ENCODE measurements at regions not wholly inside any gene's neighbourhood (a gene's known extent, or its start where the extent isn't known, plus 50 kb on each side); places are given as distances from the start of the nearest gene placed in this dataset.
"Not testable (repeated sequence)": the region's sequence is repeated elsewhere in the genome, so short reads cannot be mapped to it uniquely, and the experiment has no call there.

DNA sequence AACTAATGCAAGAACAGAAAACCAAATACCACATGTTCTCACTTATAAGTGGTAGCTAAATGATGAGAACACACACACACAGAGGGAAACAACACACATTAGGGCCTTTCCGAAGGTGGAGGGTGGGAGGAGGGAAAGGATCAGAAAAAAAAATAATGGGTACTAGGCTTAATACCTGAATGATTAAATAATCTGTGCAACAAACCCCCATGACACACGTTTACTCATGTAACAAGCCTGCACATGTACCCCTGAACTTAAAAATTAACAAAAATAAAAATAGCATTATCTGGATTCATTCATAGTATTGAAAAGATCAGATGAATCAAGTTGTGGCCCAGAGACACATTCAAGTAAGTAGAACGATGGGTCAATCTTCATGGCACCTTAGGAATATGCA lies 159.5 kb upstream of the POT1 start:
- DNase-seq, result no peak

DNA sequence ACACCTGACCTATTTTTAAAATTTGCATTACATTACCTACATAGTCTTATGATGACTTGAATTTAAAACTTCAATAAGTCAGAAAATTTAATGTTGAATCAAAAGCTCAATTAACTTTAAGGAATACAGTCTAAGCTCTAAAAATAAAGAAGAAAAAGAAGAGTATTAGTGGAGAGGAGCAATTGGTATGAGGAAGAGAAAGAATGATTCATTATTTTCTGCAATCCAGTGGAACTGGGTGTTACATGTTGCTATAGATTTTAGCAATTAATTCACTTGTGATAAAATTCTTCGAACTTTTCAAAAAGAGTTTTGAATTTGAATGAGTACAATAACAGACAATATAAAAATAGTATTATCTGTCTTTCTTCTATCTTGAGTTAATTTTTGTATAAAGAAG lies 158.9 kb upstream of the POT1 start:
- DNase-seq, result no peak

DNA sequence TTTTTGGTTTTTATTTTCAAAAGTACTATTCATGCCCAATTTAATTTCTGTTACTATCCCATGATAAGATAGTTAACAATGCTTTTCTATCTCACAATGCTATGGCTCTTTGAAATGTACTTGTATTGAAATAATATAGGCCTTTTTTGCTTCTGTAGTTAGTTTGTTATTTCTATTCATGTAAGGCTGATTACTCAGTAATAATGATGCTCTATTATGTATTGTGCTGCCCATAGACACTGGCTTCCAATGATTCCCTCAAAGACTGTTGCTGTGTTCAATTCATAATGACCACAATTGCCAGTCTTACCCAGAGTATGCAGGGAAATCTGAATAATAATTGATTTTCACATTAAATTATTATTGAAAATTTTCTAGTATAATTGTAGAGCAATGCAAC lies 155.5 kb upstream of the POT1 start:
- no peak for DNase-seq

- no peak for DNase-seq
Measured at GRCh38 chr7:125084196-125084595, 154.6 kb upstream of the POT1 start.

- DNase-seq, result no peak
Measured at GRCh38 chr7:125074141-125074540, 144.5 kb upstream of the POT1 start.

DNA sequence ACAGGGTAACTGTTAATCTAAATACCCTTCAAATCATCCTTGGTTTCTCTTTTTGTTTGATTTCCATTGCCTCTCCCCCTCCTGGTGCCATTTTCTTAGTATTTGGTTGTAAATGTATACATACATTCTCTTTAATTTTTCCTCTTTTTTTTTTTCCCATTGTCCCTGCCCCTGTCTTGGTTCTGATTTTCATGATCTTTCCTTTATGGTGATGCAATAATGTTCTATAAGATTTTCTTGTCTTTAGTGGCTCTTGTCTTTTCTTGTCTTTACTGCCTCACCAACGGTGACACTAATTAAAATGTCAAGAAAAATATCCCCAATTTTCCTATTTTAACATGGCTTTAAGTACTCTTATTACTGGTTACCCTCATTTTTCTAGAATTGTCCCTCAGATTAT lies 135.9 kb upstream of the POT1 start:
- DNase-seq, result no peak

DNA sequence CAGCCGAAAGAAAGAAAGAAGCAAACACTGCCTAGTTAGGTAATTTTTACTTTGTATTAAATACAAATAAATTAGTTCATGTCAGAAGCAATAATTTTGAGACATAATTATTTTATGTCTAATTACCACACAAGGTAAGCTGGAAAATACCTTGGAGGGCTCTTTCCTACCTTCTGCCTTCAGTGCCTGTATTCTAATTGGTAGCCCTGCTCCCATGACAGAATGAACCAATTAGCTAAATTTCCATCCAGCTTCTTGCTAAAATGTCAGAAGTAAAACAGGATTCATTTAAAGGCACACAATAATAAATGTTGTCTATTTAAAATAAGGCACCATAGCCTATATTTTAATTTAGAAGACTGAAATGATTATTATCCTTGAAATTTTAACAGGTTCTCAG lies 135.4 kb upstream of the POT1 start:
- DNase-seq, result no peak

DNA sequence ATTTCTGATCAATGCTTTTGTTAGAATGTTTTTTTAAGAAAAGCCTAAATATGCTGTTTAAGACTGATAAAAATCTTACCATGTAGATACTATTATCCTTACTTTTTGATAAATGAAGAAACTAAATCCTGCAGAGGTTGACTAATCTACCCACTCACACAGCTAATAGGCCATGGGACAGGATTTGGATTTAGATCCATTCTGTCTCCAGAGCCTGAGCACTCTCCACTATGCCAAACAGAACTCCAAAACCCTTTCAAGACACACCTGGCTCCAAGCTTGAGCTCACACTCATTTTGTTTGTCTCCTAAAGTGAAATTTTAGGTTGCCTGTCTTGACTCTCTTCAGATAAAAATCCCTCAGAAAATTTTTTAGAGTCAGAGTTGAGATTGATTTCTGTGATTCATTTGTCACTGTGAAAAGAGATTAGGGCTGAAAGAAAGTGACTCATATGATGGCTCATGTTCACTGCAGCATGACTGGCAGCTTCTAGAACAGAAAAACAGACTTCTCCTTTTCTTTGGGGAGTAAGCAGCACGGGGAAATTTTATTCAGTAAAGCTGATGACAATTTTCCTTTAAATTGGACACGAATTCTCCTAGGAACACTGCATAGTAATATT lies 132.3 kb upstream of the POT1 start:
- no peak for DNase-seq

DNA sequence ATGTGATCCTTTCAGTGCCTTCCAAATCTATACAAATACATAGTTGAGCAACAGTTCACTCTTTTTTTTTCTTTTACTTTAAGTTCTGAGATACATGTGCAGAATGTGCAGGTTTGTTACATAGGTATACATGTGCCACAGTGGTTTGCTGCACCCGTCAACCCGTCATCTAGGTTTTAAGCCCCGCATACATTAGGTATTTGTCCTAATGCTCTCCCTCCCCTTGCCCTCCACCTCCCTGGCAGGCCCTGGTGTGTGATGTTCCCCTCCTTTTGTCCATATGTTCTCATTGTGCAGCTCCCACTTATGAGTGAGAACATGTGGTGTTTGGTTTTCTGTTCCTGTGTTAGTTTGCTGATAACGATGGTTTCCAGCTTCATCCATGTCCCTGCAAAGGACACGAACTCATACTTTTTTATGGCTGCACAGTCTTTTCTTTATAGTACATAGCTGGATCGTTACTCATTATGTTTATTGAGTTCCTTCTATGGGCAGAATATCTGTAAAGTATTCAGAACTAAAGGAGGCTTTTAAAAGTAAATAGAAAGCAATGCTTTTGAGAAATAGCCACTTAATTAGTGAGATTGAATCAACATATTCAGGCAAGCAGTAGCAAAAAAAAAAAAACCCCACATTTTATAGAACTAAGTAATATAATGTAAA lies 131.6 kb upstream of the POT1 start:
- not testable (repeated sequence) for DNase-seq

DNA sequence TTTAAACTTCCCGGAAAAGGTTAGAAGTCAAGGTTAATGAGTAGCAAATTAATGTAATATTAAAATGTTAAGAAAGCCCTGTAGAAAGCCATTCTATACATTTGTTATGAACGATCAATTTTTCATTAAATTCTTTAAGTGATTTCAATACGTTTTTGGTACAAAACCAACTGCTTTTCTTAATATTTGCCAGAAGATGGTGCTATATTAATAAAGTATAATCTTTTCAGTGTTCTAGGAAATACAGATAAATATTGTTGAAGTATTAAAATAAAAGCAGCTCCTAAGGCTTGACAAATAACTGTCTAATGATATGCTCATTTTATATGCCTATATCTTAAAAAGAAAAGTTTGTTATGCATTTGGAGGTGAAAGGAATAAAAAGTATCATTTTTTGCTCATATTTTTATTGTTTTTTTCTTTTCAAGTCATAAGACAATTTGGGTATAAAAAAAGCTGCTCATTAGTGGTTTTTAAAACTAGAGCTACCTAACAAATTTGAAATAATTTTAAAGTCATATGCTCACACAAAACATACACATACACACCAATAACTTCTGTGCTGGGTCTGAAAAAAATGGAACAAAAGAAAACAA lies 130.3 kb upstream of the POT1 start:
- no peak for DNase-seq

- DNase-seq, result no peak
Measured at GRCh38 chr7:125057963-125058362, 128.3 kb upstream of the POT1 start.

DNA sequence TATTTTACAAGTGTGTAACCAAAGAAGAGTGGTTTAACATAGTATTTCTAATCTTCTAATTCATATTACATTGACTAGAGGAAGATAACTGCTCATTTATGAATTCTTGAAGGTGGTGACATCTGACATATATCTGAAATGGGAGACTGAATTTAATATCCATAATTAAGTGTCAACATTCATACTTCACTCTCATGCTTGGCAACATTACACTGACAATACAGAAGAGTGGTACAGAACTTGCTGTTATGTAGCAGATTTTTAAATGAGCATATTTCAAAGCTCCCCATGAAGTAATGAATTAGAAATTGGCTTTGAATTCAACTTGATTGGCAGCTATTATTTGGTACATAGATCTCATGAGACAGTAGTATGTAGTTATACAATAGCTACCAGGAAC lies 125.8 kb upstream of the POT1 start:
- no peak for DNase-seq

GRCh38 chr7:125046767-125047166 lies 117.1 kb upstream of the POT1 start:
- DNase-seq, result no peak

GRCh38 chr7:125033506-125033905 lies 103.9 kb upstream of the POT1 start:
- DNase-seq, result no peak

DNA sequence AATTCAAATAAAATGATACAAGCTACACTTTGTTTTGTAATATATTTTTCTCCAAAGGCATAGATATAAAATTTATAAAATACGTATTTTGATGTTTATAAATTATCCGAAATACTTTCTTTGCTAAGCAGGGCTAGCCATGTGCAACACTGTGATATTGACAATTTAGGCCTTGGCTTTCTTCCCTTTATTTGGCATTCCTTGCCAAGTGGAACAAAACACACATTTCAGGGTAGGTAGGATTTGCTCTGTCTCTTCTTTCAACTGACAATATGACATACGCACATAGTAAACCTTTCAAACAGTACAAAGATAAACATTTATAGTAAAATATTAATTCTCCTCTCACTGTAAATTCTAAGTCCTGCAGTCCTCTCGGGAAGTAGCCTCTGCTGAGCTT lies 103.3 kb upstream of the POT1 start:
- DNase-seq, result no peak

DNA sequence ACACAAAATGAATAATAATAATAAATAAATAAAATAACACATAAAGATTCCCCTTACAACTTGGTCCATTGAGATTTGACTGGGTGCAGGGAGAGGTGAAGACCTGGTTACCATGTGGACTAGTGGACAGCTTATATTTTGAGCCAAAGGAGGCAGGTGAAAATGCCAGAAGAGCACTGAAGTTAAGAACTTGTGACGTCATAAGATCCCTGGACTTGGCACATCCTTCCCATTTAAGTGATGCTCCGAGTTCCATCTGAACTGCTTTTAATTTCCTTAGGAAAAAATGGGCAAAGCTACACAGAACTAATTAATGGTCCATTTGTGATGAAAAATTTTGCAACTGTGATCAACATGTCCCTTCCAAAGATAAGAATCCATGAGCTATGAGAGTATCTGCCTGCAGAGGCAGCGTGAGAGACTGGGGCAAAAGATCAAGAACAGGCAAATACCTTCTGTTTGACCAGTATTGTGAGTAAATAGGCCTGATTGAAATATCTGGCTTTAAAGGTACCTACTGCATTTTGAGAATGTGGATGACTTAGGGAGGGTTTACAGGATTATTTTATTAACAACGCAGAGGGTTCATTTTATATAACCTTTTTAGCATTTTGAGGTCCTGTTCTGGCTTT lies 101.2 kb upstream of the POT1 start:
- DNase-seq, result no peak

- no peak for DNase-seq
Measured at GRCh38 chr7:125025620-125026019, 96.0 kb upstream of the POT1 start.

GRCh38 chr7:125020801-125021200 lies 91.2 kb upstream of the POT1 start:
- no peak for DNase-seq

DNA sequence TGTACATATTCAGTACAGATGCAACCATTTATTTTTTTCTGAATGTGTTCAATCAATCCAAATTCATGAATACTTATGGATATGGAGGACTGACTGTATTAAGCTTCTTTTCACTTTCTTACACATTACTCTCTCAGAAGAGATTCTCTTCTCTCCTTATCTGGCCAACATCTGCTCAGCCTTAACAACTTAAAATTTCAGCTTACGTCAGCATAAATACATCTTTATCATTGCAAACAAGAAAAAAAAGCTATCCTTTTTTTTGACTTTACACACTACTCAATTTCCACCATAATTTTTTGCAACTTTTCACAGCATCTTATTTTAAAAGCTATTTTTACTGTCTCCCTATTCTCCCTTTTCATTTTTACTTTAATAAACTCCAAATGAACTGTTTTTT lies 80.9 kb upstream of the POT1 start:
- DNase-seq, result no peak

DNA sequence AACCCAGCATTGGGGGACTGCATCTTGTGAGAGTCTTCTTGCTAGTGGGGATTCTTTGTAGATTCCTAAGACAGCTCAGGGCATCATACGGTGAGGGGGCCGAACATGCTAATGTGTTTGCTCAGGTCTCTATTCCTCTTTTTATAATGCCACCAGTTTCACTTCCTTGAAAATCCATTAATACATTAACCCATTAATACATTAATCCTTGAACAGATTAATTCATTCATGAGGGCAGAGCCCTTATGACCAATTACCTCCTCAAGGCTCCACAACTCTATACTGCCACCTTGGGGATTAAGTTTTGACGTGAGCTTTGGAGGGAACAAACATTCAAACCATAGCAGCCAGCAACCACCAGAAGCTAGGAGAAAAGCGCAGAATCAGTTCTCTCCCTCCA lies 67.2 kb upstream of the POT1 start:
- no peak for DNase-seq

DNA sequence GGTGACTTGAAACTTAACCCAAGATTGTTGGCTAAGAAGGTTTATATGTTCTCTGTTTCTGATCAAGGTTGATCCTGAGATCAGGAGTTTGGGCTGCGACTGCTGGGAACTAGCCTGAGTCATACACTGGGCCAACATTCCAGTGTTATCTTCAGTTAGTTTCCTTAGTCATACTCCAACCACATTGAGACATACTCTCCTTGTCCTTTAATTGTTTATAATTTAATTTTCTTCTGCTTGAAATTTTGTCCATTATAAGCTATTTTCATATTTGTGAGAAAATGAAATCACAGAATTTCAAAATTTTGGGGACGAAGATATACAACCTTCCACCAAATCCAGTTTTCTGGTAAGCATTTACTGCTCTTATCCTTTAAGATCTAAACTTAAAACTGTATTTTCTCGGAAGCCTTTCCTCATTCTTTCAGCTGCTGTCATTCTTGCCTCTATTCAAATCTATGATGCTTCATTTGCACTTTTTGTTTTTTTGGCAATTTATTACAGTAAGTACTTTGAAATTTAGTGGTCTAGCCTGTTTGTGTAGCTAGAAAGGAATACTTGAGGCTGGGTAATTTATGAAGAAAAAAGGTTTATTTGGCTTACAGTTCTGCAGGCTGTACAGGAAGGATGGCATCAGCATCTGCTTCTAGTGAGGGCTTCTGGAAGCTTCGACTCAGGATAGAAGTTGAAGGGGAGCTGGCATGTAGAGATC lies 63.4 kb upstream of the POT1 start:
- DNase-seq, result no peak

DNA sequence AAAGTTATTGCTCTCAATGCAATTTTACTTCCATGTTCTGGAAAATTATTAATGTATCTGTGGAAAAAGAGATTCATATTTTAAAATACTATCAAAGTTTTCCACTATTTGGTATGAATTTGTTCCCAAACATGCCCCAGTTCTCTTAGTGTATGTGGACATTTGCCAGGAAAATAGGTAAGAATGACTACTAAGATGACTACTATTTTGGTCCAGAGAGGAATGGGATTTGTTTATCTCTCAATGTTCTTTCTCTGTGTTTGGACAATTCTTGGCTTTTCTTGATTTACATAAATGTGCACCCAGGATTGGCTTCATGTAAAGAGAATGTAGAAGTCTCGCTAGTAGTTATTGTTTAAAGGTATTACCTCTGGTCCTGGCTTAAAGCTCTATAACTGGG lies 60.3 kb upstream of the POT1 start:
- DNase-seq, result no peak
